IMR-90 (cell line): ENCODE measurements at regions not wholly inside any gene's neighbourhood (a gene's known extent, or its start where the extent isn't known, plus 50 kb on each side); places are given as distances from the start of the nearest gene placed in this dataset.

Experiments
- ATAC-seq: fragments of 200-7000 bp; cut with Tn5 transposase; 2 replicates; pipeline ENCODE4 v1.9.1; 2020; ENCODE audit warnings: low read depth, mild to moderate bottlenecking, moderate library complexity
- BruUV-seq: library from RNA; stranded (reverse); fragments of 400-500 nt; replicated peaks from 2 replicates; lab custom pipeline; 2021; lab: Mats Ljungman, UMichigan
- CTCF ChIA-PET: fragments of 300-600 bp; formaldehyde crosslinking; extraction: SDS; loops from one replicate; lab custom pipeline; 2021; ENCODE audit warnings: antibody characterized with exemption; lab: Yijun Ruan, JAX
- POLR2A ChIA-PET: fragments of 300-600 bp; sonication (Branson Sonifier 250); formaldehyde crosslinking; loops from one replicate; lab custom pipeline; 2022; ENCODE audit warnings: antibody characterized with exemption; ENCODE audit not compliant: unreplicated experiment; lab: Charles Lee
- DNase-seq: peaks from one replicate; pipeline ENCODE4 v3.0.0; 2013
- H2AFZ ChIP-seq: replicated peaks from 2 replicates; pipeline ENCODE3; 2013; ENCODE audit warnings: low read length, mild to moderate bottlenecking; ENCODE audit not compliant: poor library complexity
- H2AK5ac ChIP-seq: 2 replicates; pipeline ENCODE4 v1.6.1; 2013; ENCODE audit warnings: low read depth, low read length, inconsistent platforms
- H2AK9ac ChIP-seq: replicated peaks from 2 replicates; pipeline ENCODE3; 2013; ENCODE audit warnings: mild to moderate bottlenecking, low read depth, low read length, moderate library complexity; ENCODE audit not compliant: poor library complexity
- H2BK120ac ChIP-seq: 2 replicates; pipeline ENCODE4 v1.6.1; 2013; ENCODE audit warnings: low read depth, low read length, inconsistent platforms
- H2BK15ac ChIP-seq: 3 replicates; pipeline ENCODE4 v1.6.1; 2013; ENCODE audit warnings: low read depth, low read length, inconsistent platforms
- H2BK20ac ChIP-seq: 2 replicates; pipeline ENCODE4 v1.6.1; 2013; ENCODE audit warnings: low read depth, mild to moderate bottlenecking, inconsistent platforms, low read length, moderate library complexity
- H2BK5ac ChIP-seq: 2 replicates; pipeline ENCODE4 v1.6.1; 2013; ENCODE audit warnings: mild to moderate bottlenecking, low read depth, low read length, inconsistent platforms; ENCODE audit not compliant: poor library complexity, severe bottlenecking
- H3K14ac ChIP-seq: replicated peaks from 2 replicates; pipeline ENCODE4 v1.6.1; 2013; ENCODE audit warnings: low read depth, low read length, inconsistent platforms
- H3K18ac ChIP-seq: 2 replicates; pipeline ENCODE4 v1.6.1; 2013; ENCODE audit warnings: low read depth, low read length, control low read depth
- H3K23ac ChIP-seq: 2 replicates; pipeline ENCODE4 v1.6.1; 2013; ENCODE audit warnings: low read depth, low read length, inconsistent platforms
- H3K27ac ChIP-seq: 2 replicates; pipeline ENCODE4 v1.5.1; 2013; ENCODE audit warnings: mild to moderate bottlenecking, control low read depth, low read length; ENCODE audit not compliant: insufficient read depth
- H3K27me3 ChIP-seq: 2 replicates; pipeline ENCODE4 v1.6.1; 2013; ENCODE audit warnings: low read length; ENCODE audit not compliant: control insufficient read depth, insufficient read depth
- H3K36me3 ChIP-seq: 2 replicates; pipeline ENCODE4 v1.6.1; 2013; ENCODE audit warnings: low read length, mixed read lengths; ENCODE audit not compliant: control insufficient read depth, insufficient read depth
- H3K4ac ChIP-seq: 2 replicates; pipeline ENCODE4 v1.6.1; 2013; ENCODE audit warnings: low read depth, low read length, inconsistent platforms
- H3K4me1 ChIP-seq: 2 replicates; pipeline ENCODE4 v1.6.1; 2013; ENCODE audit warnings: low read length, mixed read lengths; ENCODE audit not compliant: control insufficient read depth, insufficient read depth
- H3K4me2 ChIP-seq: 2 replicates; pipeline ENCODE4 v1.6.1; 2013; ENCODE audit warnings: low read depth, mild to moderate bottlenecking, control low read depth, low read length, moderate library complexity
- H3K4me3 ChIP-seq: 2 replicates; pipeline ENCODE4 v1.5.1; 2013; ENCODE audit warnings: low read depth, mild to moderate bottlenecking, control low read depth, low read length, moderate library complexity; ENCODE audit not compliant: insufficient read depth
- H3K56ac ChIP-seq: 2 replicates; pipeline ENCODE4 v1.6.1; 2013; ENCODE audit warnings: low read length, inconsistent platforms; ENCODE audit not compliant: insufficient read depth; ENCODE audit errors: extremely low read depth
- H3K79me1 ChIP-seq, 2 experiments: 2 replicates each; pipeline ENCODE4 v1.6.1; 2013; ENCODE audit warnings: low read length in 2 of 2, inconsistent platforms in 1 of 2, low read depth in 1 of 2
- H3K9ac ChIP-seq: 2 replicates; pipeline ENCODE4 v1.6.1; 2013; ENCODE audit warnings: low read depth, low read length, control low read depth
- H3K9me1 ChIP-seq: 2 replicates; pipeline ENCODE4 v1.6.1; 2013; ENCODE audit warnings: low read length, inconsistent platforms; ENCODE audit not compliant: insufficient read depth
- H3K9me3 ChIP-seq: 2 replicates; pipeline ENCODE4 v1.6.1; 2013; ENCODE audit warnings: low read length; ENCODE audit not compliant: control insufficient read depth, insufficient read depth
- H4K20me1 ChIP-seq: 2 replicates; pipeline ENCODE4 v1.6.1; 2013; ENCODE audit warnings: low read length, inconsistent platforms; ENCODE audit not compliant: insufficient read depth
- H4K5ac ChIP-seq: 2 replicates; pipeline ENCODE4 v1.6.1; 2013; ENCODE audit warnings: mild to moderate bottlenecking, low read depth, low read length, control low read depth
- H4K8ac ChIP-seq, 2 experiments: 2 replicates each; pipeline ENCODE4 v1.6.1; 2013; ENCODE audit warnings: low read depth in 2 of 2, low read length in 2 of 2, control low read depth in 1 of 2, inconsistent platforms in 1 of 2
- H4K91ac ChIP-seq: 2 replicates; pipeline ENCODE4 v1.6.1; 2013; ENCODE audit warnings: low read depth, low read length, inconsistent platforms; ENCODE audit not compliant: insufficient read depth
- BHLHE40 ChIP-seq: fragments of 150-350 bp; IDR thresholded peaks from 2 replicates; pipeline ENCODE4 v1.6.1; 2016; ENCODE audit warnings: mild to moderate bottlenecking, low read depth, low read length
- CEBPB ChIP-seq: IDR thresholded peaks from 2 replicates; pipeline ENCODE4 v1.6.1; 2012; ENCODE audit warnings: low read depth, low read length, improper control_type of control experiment
- CHD1 ChIP-seq: IDR thresholded peaks from 2 replicates; pipeline ENCODE4 v1.6.1; 2012; ENCODE audit warnings: low read depth, low read length, improper control_type of control experiment
- FOS ChIP-seq: fragments of 150-350 bp; IDR thresholded peaks from 2 replicates; pipeline ENCODE4 v1.6.1; 2016; ENCODE audit warnings: low read depth, low read length
- MAFK ChIP-seq: IDR thresholded peaks from 2 replicates; pipeline ENCODE4 v1.6.1; 2012; ENCODE audit warnings: low read depth, low read length, improper control_type of control experiment
- MAZ ChIP-seq: IDR thresholded peaks from 2 replicates; pipeline ENCODE4 v1.6.1; 2012; ENCODE audit warnings: low read depth, mild to moderate bottlenecking, low read length, improper control_type of control experiment, moderate library complexity, borderline replicate concordance
- MXI1 ChIP-seq: IDR thresholded peaks from 2 replicates; pipeline ENCODE4 v1.6.1; 2012; ENCODE audit warnings: low read depth, mild to moderate bottlenecking, low read length, moderate library complexity, borderline replicate concordance
- NFE2L2 ChIP-seq: fragments of 150-350 bp; IDR thresholded peaks from 2 replicates; pipeline ENCODE4 v1.6.1; 2016; ENCODE audit warnings: low read depth, mild to moderate bottlenecking, low read length
- POLR2A ChIP-seq: IDR thresholded peaks from 2 replicates; pipeline ENCODE4 v1.6.1; 2012; ENCODE audit warnings: mild to moderate bottlenecking, low read depth, low read length
- RCOR1 ChIP-seq: IDR thresholded peaks from 2 replicates; pipeline ENCODE4 v1.6.1; 2012; ENCODE audit warnings: mild to moderate bottlenecking, low read length, improper control_type of control experiment; ENCODE audit not compliant: insufficient replicate concordance
- RFX5 ChIP-seq: IDR thresholded peaks from 2 replicates; pipeline ENCODE4 v1.8.0; 2012; ENCODE audit warnings: low read depth, mild to moderate bottlenecking, low read length, moderate library complexity
- SMC3 ChIP-seq: fragments of 150-350 bp; IDR thresholded peaks from 2 replicates; pipeline ENCODE4 v1.6.1; 2016; ENCODE audit warnings: low read depth, mild to moderate bottlenecking, antibody characterized with exemption, low read length, moderate library complexity
- WGBS, 2 experiments: methylation state at CpG; one replicate each; pipeline versions ENCODE4 v1.1.5 to v1.1.7; 2013; ENCODE audit warnings: missing lambda C conversion rate in 2 of 2; ENCODE audit not compliant: insufficient read length in 1 of 2; ENCODE audit errors: extremely low coverage in 2 of 2; 5-methylcytosine and 5-hydroxymethylcytosine counted together
- dilution Hi-C: fragments of 300-500 bp; cut with HindIII; formaldehyde crosslinking; loops from one replicate; pipeline ENCODE4 v1.14.3; 2018; ENCODE audit warnings: low sequenced_read_pairs; ENCODE audit not compliant: unreplicated experiment
- in situ Hi-C: fragments of 300-500 bp; cut with MboI; formaldehyde crosslinking; loops from 3 replicates; pipeline ENCODE4 v1.14.3; 2019; ENCODE audit warnings: low sequenced_read_pairs, inconsistent platforms, mixed read lengths
- intact Hi-C: fragments of 100-400 bp; cut with micrococcal nuclease; formaldehyde crosslinking; loops from 2 replicates; pipeline ENCODE4 v1.10.0; 2022
- TF ChIP-seq, protein P1 (sequence below): conservative IDR thresholded peaks from 2 replicates; pipeline ENCODE4 v1.5.1; 2012; ENCODE audit warnings: mild to moderate bottlenecking, low read depth, low read length, improper control_type of control experiment
- TF ChIP-seq, protein P2 (sequence below): fragments of 150-350 bp; IDR thresholded peaks from 2 replicates; pipeline ENCODE4 v1.6.1; 2016; ENCODE audit warnings: low read depth, mild to moderate bottlenecking, low read length, moderate library complexity, borderline replicate concordance

DNA sequence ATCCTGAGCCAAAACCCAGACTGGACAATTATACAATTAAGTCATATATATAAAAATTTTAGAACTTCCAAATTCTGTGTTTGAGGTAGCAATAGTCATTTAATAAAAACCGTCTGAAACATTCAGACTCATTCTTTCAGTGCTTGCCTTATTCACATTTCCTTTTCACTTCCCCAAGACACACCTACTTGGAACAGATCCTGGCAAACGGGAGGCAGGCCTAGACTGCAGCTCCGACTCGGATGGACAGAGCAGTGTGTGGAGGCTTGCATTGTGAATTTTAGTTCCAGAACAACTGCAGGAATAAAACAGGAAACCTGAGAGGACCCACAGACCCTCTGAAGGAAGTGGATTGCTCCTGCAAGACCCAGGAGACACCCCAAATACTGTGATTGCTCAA lies 341.4 kb downstream of the CNTN3 start:
- Histone ChIP-seq H3K14ac (no peak overlapping the region), H3K9ac (no peak overlapping the region), H3K27me3 (no peaks in the 10 kb centered on the region), H2BK120ac (no peak overlapping the region), H4K91ac (no peak overlapping the region), H2BK15ac (no peak overlapping the region), H3K4ac (no peak overlapping the region), H2BK5ac (no peak overlapping the region), H3K4me2 (no peak overlapping the region), H2AFZ (no peak overlapping the region), H2AK5ac (no peak overlapping the region), H4K20me1 (no peaks in the 10 kb centered on the region), H3K23ac (no peak overlapping the region), H3K4me1 (peaks cover 2% of the 10 kb centered on the region; the same call in 1 of the 2 replicates), H3K18ac (no peak overlapping the region), H4K5ac (no peak overlapping the region), H3K79me1 (no peaks in the 10 kb centered on the region), H2BK20ac (no peak overlapping the region), H3K9me1 (no peaks in the 10 kb centered on the region), H3K56ac (no peak overlapping the region), H3K36me3 (no peaks in the 10 kb centered on the region), H2AK9ac (no peak overlapping the region), H3K9me3 (no peaks in the 10 kb centered on the region), H4K8ac (no peak overlapping the region), H3K4me3 (no peak overlapping the region), H3K27ac (no peak overlapping the region)
- intact Hi-C loops = no loop called here
- BruUV-seq = no TSS peak
- ATAC-seq (no peak), DNase-seq (peak; percentile 22)
- 43% methylated on average over 2 of the region's 4 CpGs; no CpG with 5 or more reads in 1 of the 2 experiments for WGBS, 2 experiments
- POLR2A ChIA-PET = no interaction called here
- no peak for TF ChIP-seq MAZ
- TF ChIP-seq SMC3 = no peak
- TF ChIP-seq BHLHE40 = no peak
- no peak for TF ChIP-seq FOS
- TF ChIP-seq CEBPB = no peak
- no peak for TF ChIP-seq RFX5
- no peak for TF ChIP-seq RCOR1
- TF ChIP-seq, protein P1, sequence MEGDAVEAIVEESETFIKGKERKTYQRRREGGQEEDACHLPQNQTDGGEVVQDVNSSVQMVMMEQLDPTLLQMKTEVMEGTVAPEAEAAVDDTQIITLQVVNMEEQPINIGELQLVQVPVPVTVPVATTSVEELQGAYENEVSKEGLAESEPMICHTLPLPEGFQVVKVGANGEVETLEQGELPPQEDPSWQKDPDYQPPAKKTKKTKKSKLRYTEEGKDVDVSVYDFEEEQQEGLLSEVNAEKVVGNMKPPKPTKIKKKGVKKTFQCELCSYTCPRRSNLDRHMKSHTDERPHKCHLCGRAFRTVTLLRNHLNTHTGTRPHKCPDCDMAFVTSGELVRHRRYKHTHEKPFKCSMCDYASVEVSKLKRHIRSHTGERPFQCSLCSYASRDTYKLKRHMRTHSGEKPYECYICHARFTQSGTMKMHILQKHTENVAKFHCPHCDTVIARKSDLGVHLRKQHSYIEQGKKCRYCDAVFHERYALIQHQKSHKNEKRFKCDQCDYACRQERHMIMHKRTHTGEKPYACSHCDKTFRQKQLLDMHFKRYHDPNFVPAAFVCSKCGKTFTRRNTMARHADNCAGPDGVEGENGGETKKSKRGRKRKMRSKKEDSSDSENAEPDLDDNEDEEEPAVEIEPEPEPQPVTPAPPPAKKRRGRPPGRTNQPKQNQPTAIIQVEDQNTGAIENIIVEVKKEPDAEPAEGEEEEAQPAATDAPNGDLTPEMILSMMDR = no peak
- TF ChIP-seq, protein P2, sequence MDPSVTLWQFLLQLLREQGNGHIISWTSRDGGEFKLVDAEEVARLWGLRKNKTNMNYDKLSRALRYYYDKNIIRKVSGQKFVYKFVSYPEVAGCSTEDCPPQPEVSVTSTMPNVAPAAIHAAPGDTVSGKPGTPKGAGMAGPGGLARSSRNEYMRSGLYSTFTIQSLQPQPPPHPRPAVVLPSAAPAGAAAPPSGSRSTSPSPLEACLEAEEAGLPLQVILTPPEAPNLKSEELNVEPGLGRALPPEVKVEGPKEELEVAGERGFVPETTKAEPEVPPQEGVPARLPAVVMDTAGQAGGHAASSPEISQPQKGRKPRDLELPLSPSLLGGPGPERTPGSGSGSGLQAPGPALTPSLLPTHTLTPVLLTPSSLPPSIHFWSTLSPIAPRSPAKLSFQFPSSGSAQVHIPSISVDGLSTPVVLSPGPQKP = no peak
- TF ChIP-seq NFE2L2 = no peak
- no peak for TF ChIP-seq CHD1
- no peak for TF ChIP-seq MXI1
- TF ChIP-seq MAFK = no peak
- TF ChIP-seq POLR2A = no peak
- dilution Hi-C loops = no loop called here
- in situ Hi-C loops = no loop called here
- CTCF ChIA-PET = no interaction called here
